Stimulated activated memory B cell treated with anti-CD40 and anti-IgM and Interleukin-4, amounts not matched to agents 10 μg/mL and 1 μg/mL and 100 μg/mL, for 72 hours (primary cell): ENCODE measurements at regions not wholly inside any gene's neighbourhood (a gene's known extent, or its start where the extent isn't known, plus 50 kb on each side); places are given as distances from the start of the nearest gene placed in this dataset.
"Not testable (repeated sequence)": the region's sequence is repeated elsewhere in the genome, so short reads cannot be mapped to it uniquely, and the experiment has no call there.

Experiments used
- ATAC-seq: fragments of 150-1000 bp; cut with Tn5 transposase; 2 replicates; pipeline ENCODE4 v1.10.0; 2021
- H3K27ac Mint-ChIP-seq: one replicate; pipeline ENCODE4 v1.8.0; 2022; ENCODE audit warnings: mild to moderate bottlenecking, mixed read lengths
- H3K27me3 Mint-ChIP-seq: one replicate; pipeline ENCODE4 v1.8.0; 2022; ENCODE audit warnings: mixed read lengths
- H3K36me3 Mint-ChIP-seq: one replicate; pipeline ENCODE4 v1.8.0; 2022; ENCODE audit warnings: mixed read lengths
- H3K4me1 Mint-ChIP-seq: one replicate; pipeline ENCODE4 v1.8.0; 2022; ENCODE audit warnings: mixed read lengths
- H3K4me3 Mint-ChIP-seq: one replicate; pipeline ENCODE4 v1.8.0; 2022; ENCODE audit warnings: mild to moderate bottlenecking, moderate library complexity, mixed read lengths
- H3K9me3 Mint-ChIP-seq: one replicate; pipeline ENCODE4 v1.8.0; 2022; ENCODE audit warnings: mixed read lengths

GRCh38 chr5:75843319-75843718, 126.1 kb upstream of the POC5 start:
- Mint-ChIP-seq H3K36me3 (peaks cover 6% of the 10 kb centered on the region), H3K27me3 (no peaks in the 10 kb centered on the region), H3K27ac (no peak overlapping the region), H3K9me3 (peaks cover 6% of the 10 kb centered on the region), H3K4me1 (peaks cover 45% of the 10 kb centered on the region), H3K4me3 (no peak overlapping the region)
- no peak for ATAC-seq

- Mint-ChIP-seq H3K36me3 (peaks cover 15% of the 10 kb centered on the region), H3K27ac (no peak overlapping the region), H3K9me3 (peaks cover 13% of the 10 kb centered on the region), H3K27me3 (no peaks in the 10 kb centered on the region), H3K4me3 (no peak overlapping the region), H3K4me1 (peaks cover 32% of the 10 kb centered on the region)
- no peak for ATAC-seq
Measured at GRCh38 chr5:75839547-75839946, 122.3 kb upstream of the POC5 start.

- peaks cover 15% of the 10 kb centered on the region for H3K9me3 Mint-ChIP-seq
- H3K27ac Mint-ChIP-seq = no peak overlapping the region
- H3K4me3 Mint-ChIP-seq = no peak overlapping the region
- peak; percentile 47 for ATAC-seq
- no peaks in the 10 kb centered on the region for H3K27me3 Mint-ChIP-seq
- H3K36me3 Mint-ChIP-seq = peaks cover 15% of the 10 kb centered on the region
- H3K4me1 Mint-ChIP-seq = peaks cover 32% of the 10 kb centered on the region
Measured at GRCh38 chr5:75837258-75837841, 120.1 kb upstream of the POC5 start.

DNA sequence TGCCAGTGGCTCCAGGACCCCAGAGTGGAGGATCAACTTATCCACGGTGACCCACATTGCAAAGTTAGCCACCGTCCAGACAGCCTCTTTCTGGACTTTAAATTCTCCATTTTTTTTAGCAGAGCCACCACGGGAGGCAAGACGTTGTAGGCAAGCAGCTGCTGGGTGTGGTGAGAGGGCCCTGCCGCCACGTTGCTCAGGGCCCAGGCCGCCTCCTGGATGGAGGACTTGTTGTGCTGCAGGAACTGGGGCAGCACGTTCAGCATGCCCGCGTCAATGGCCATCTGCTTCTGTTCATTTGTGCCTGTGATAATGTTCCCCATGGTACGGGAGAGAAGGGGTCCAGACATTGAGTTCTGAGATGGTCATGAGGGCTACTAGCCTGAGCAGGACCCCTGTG, 114.3 kb upstream of the POC5 start:
- Mint-ChIP-seq H3K4me3 (no peak overlapping the region), H3K36me3 (peaks cover 9% of the 10 kb centered on the region), H3K27me3 (no peaks in the 10 kb centered on the region), H3K27ac (no peak overlapping the region), H3K4me1 (peaks cover 8% of the 10 kb centered on the region), H3K9me3 (peaks cover 9% of the 10 kb centered on the region)
- no peak for ATAC-seq

- H3K4me3 Mint-ChIP-seq = no peak overlapping the region
- no peaks in the 10 kb centered on the region for H3K36me3 Mint-ChIP-seq
- no peaks in the 10 kb centered on the region for H3K27me3 Mint-ChIP-seq
- no peaks in the 10 kb centered on the region for H3K9me3 Mint-ChIP-seq
- H3K27ac Mint-ChIP-seq = no peak overlapping the region
- H3K4me1 Mint-ChIP-seq = peaks cover 13% of the 10 kb centered on the region
- ATAC-seq = no peak
Measured at GRCh38 chr5:75828029-75828428, 110.8 kb upstream of the POC5 start.

- H3K4me1 Mint-ChIP-seq = peaks cover 13% of the 10 kb centered on the region
- H3K36me3 Mint-ChIP-seq = no peaks in the 10 kb centered on the region
- H3K27me3 Mint-ChIP-seq = peaks cover 12% of the 10 kb centered on the region
- no peak overlapping the region for H3K4me3 Mint-ChIP-seq
- H3K9me3 Mint-ChIP-seq = peaks cover 6% of the 10 kb centered on the region
- no peak overlapping the region for H3K27ac Mint-ChIP-seq
- no peak for ATAC-seq
Measured at GRCh38 chr5:75824323-75824722, 107.1 kb upstream of the POC5 start.

GRCh38 chr5:75823811-75824210, 106.6 kb upstream of the POC5 start:
- peaks cover 13% of the 10 kb centered on the region for H3K4me1 Mint-ChIP-seq
- H3K27ac Mint-ChIP-seq = no peak overlapping the region
- peaks cover 12% of the 10 kb centered on the region for H3K27me3 Mint-ChIP-seq
- H3K36me3 Mint-ChIP-seq = no peaks in the 10 kb centered on the region
- H3K4me3 Mint-ChIP-seq = no peak overlapping the region
- peaks cover 6% of the 10 kb centered on the region for H3K9me3 Mint-ChIP-seq
- ATAC-seq = peak; percentile 43

DNA sequence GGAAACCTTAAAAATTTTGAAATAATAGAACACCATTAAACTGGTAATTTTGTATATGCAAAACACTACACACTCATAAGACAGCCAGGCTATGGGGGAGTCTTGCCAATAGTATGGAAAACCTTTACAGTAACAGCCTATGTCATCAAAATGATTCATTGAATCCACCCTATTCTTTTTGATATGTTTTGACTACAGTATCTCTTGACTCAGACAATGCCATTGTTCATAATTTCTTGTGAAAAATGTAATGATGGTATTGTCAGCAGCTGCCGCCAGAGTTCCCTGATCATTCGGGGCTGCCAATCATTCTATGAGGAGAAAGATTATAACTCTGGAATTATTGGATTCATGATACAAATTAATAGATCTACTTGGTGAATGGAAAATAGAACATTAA, 101.4 kb upstream of the POC5 start:
- ATAC-seq = no peak
- H3K4me1 Mint-ChIP-seq = peaks cover 3% of the 10 kb centered on the region
- H3K27me3 Mint-ChIP-seq = peaks cover 43% of the 10 kb centered on the region
- H3K27ac Mint-ChIP-seq = no peak overlapping the region
- H3K9me3 Mint-ChIP-seq = peaks cover 10% of the 10 kb centered on the region
- no peak overlapping the region for H3K4me3 Mint-ChIP-seq
- no peaks in the 10 kb centered on the region for H3K36me3 Mint-ChIP-seq

- peaks cover 19% of the 10 kb centered on the region for H3K9me3 Mint-ChIP-seq
- H3K27ac Mint-ChIP-seq = not testable (repeated sequence)
- peaks cover 15% of the 10 kb centered on the region for H3K36me3 Mint-ChIP-seq
Measured at GRCh38 chr5:75799695-75800094, 82.5 kb upstream of the POC5 start.

DNA sequence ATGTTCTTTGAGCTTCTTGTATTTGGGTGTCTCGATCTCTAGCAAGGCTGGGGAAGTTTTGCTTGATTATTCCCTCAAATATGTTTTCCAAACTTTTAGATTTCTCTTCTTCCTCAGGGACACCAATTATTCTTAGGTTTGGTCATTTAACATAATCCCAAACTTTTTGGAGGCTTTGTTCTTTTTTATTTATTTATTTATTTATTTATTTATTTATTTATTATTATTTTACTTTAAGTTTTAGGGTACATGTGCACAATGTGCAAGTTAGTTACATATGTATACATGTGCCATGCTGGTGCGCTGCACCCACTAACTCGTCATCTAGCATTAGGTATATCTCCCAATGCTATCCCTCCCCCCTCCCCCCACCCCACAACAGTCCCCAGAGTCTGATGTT, 52.1 kb upstream of the POC5 start:
- Mint-ChIP-seq H3K36me3 (peaks cover 12% of the 10 kb centered on the region), H3K9me3 (peaks cover 40% of the 10 kb centered on the region), H3K27me3 (peaks cover 38% of the 10 kb centered on the region)
- H3K4me3 Mint-ChIP-seq, ATAC-seq, H3K27ac Mint-ChIP-seq, H3K4me1 Mint-ChIP-seq: not testable (repeated sequence)

More at GRCh38 chr5:75799695-75800094, 82.5 kb upstream of the POC5 start:
- not testable (repeated sequence) for H3K4me1 Mint-ChIP-seq, H3K4me3 Mint-ChIP-seq, ATAC-seq
- peaks cover 24% of the 10 kb centered on the region for H3K27me3 Mint-ChIP-seq
